Neural progenitor cell (in vitro differentiated cells): ENCODE measurements at regions not wholly inside any gene's neighbourhood (a gene's known extent, or its start where the extent isn't known, plus 50 kb on each side); places are given as distances from the start of the nearest gene placed in this dataset.

Experiments used
- CTCF ChIP-seq: fragments of 200-600 bp; sonication (generic); IDR thresholded peaks from 2 replicates; pipeline ENCODE4 v1.5.1; 2017; ENCODE audit warnings: antibody characterized with exemption, mild to moderate bottlenecking
- EZH2 ChIP-seq: fragments of 200-600 bp; sonication (generic); IDR thresholded peaks from 2 replicates; pipeline ENCODE4 v1.6.1; 2017; ENCODE audit warnings: antibody characterized with exemption, mild to moderate bottlenecking, moderate library complexity

GRCh38 chr2:16104949-16105668, 164.8 kb downstream of the MYCN start:
- TF ChIP-seq CTCF = no peak
- no peak for TF ChIP-seq EZH2
